Keratinocyte (primary cell): ENCODE measurements at regions not wholly inside any gene's neighbourhood (a gene's known extent, or its start where the extent isn't known, plus 50 kb on each side); places are given as distances from the start of the nearest gene placed in this dataset.

ENCODE experiments used
- EZH2 ChIP-seq: IDR thresholded peaks from one replicate; pipeline ENCODE4 v1.6.1; 2012; ENCODE audit warnings: inconsistent platforms, mild to moderate bottlenecking, low read length, moderate library complexity
- TF ChIP-seq, protein P1 (sequence below), 3 experiments: IDR thresholded peaks in 1 of 3; conservative IDR thresholded peaks in 1 of 3; optimal IDR thresholded peaks in 1 of 3; 2 replicates in 2 of 3; 3 replicates in 1 of 3; pipeline versions ENCODE3 to v1.5.1; 2011; ENCODE audit warnings: low read length in 3 of 3, mild to moderate bottlenecking in 3 of 3, moderate library complexity in 2 of 3, control low read depth in 1 of 3, inconsistent platforms in 1 of 3; ENCODE audit not compliant: insufficient read depth in 2 of 3; ENCODE audit errors: extremely low read depth in 1 of 3

DNA sequence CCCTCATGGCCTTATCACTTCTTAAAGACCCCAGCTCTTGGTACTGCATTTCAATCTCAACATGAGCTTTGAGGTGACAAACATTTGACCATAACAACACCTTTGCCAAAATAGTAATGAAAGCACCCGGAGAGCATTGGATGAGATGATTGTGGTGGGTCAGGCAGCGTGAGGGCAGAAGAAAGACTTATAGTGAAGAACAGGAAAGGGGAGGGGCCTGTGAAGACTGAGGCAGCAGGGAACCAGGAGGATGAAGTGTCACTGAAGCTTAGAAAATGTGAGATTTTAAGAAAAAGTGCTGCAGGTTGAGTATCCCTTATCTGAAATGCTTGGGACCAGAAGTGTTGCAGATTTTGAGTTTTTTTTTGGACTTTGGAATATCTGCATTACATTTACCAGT, 86.3 kb downstream of the EMP1 start:
- TF ChIP-seq, protein P1, sequence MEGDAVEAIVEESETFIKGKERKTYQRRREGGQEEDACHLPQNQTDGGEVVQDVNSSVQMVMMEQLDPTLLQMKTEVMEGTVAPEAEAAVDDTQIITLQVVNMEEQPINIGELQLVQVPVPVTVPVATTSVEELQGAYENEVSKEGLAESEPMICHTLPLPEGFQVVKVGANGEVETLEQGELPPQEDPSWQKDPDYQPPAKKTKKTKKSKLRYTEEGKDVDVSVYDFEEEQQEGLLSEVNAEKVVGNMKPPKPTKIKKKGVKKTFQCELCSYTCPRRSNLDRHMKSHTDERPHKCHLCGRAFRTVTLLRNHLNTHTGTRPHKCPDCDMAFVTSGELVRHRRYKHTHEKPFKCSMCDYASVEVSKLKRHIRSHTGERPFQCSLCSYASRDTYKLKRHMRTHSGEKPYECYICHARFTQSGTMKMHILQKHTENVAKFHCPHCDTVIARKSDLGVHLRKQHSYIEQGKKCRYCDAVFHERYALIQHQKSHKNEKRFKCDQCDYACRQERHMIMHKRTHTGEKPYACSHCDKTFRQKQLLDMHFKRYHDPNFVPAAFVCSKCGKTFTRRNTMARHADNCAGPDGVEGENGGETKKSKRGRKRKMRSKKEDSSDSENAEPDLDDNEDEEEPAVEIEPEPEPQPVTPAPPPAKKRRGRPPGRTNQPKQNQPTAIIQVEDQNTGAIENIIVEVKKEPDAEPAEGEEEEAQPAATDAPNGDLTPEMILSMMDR (optimal IDR thresholded peaks at IDR 0.05 in 1 of 3, IDR thresholded peaks at IDR 0.05 in 1 of 3, conservative IDR thresholded peaks at IDR 0.05 in 1 of 3; ENCODE audit: extremely low read depth in 1 of 3, insufficient read depth in 2 of 3, low read length in 3 of 3): no peak
- no peak for TF ChIP-seq EZH2
